ENCODE measurements at regions not wholly inside any gene's neighbourhood (a gene's known extent, or its start where the extent isn't known, plus 50 kb on each side); places are given as distances from the start of the nearest gene placed in this dataset.

GRCh38 chr3:168624892-168625448 lies 529.2 kb upstream of the GOLIM4 start:
- no peak for DNase-seq

GRCh38 chr3:168624195-168624594 lies 528.5 kb upstream of the GOLIM4 start:
- DNase-seq, result no peak

- DNase-seq, result no peak
These were observed 527.1 kb upstream of the GOLIM4 start for GRCh38 chr3:168622795-168623194.

GRCh38 chr3:168620854-168621253 lies 525.1 kb upstream of the GOLIM4 start:
- DNase-seq, result no peak

GRCh38 chr3:168618827-168619470 lies 523.2 kb upstream of the GOLIM4 start:
- DNase-seq, result no peak

GRCh38 chr3:168617658-168618057 lies 521.9 kb upstream of the GOLIM4 start:
- DNase-seq, result no peak

GRCh38 chr3:168616915-168617314 lies 521.2 kb upstream of the GOLIM4 start:
- no peak for DNase-seq

GRCh38 chr3:168615493-168616020 lies 519.8 kb upstream of the GOLIM4 start:
- no peak for DNase-seq

- no peak for DNase-seq
These were observed 517.4 kb upstream of the GOLIM4 start for GRCh38 chr3:168613151-168613550.

- DNase-seq, result no peak
These were observed 516.9 kb upstream of the GOLIM4 start for GRCh38 chr3:168612671-168613070.

GRCh38 chr3:168611826-168612225 lies 516.1 kb upstream of the GOLIM4 start:
- DNase-seq, result no peak

- no peak for DNase-seq
These were observed 513.2 kb upstream of the GOLIM4 start for GRCh38 chr3:168608926-168609325.

GRCh38 chr3:168604767-168605166 lies 509.0 kb upstream of the GOLIM4 start:
- DNase-seq, result no peak

- no peak for DNase-seq
These were observed 502.5 kb upstream of the GOLIM4 start for GRCh38 chr3:168598250-168598649.

- no peak for DNase-seq
These were observed 500.6 kb upstream of the GOLIM4 start for GRCh38 chr3:168596175-168596823.

GRCh38 chr3:168591587-168591986 lies 495.9 kb upstream of the GOLIM4 start:
- DNase-seq, result no peak

- DNase-seq, result no peak
These were observed 493.7 kb upstream of the GOLIM4 start for GRCh38 chr3:168589376-168589775.

GRCh38 chr3:168585544-168585943 lies 489.8 kb upstream of the GOLIM4 start:
- DNase-seq, result no peak

GRCh38 chr3:168583977-168584376 lies 488.3 kb upstream of the GOLIM4 start:
- no peak for DNase-seq

- DNase-seq, result no peak
These were observed 486.8 kb upstream of the GOLIM4 start for GRCh38 chr3:168582503-168582902.

GRCh38 chr3:168581771-168582225 lies 486.1 kb upstream of the GOLIM4 start:
- DNase-seq, result no peak

- no peak for DNase-seq
These were observed 483.3 kb upstream of the GOLIM4 start for GRCh38 chr3:168579010-168579409.

GRCh38 chr3:168575750-168576149 lies 480.0 kb upstream of the GOLIM4 start:
- no peak for DNase-seq

GRCh38 chr3:168574455-168575158 lies 478.9 kb upstream of the GOLIM4 start:
- DNase-seq, result no peak

Measured in stimulated activated CD4-positive, alpha-beta T cell treated with anti-CD3 and anti-CD28 coated beads, Interleukin-4, amount 100 ng/mL, for 1 hour (primary cell).